ENCODE measurements at regions not wholly inside any gene's neighbourhood (a gene's known extent, or its start where the extent isn't known, plus 50 kb on each side); places are given as distances from the start of the nearest gene placed in this dataset.

GRCh38 chr5:57665146-57665936, 182.7 kb upstream of the ACTBL2 start:
- H3K4me2 ChIP-seq (ENCODE audit: low read depth, low read length), result no peak overlapping the region
- no peak for TF ChIP-seq EZH2phosphoT487 (IDR thresholded peaks at IDR 0.05; ENCODE audit: low read length)
- TF ChIP-seq EZH2 (optimal IDR thresholded peaks at IDR 0.05; ENCODE audit: low read depth, low read length), result no peak
- no peak for TF ChIP-seq CTCF (IDR thresholded peaks at IDR 0.05; ENCODE audit: low read length)
- H3K4me1 ChIP-seq (ENCODE audit: low read length), result no peaks in the 10 kb centered on the region
- no peaks in the 10 kb centered on the region for H3K79me2 ChIP-seq (ENCODE audit: low read length)
- H3K36me3 ChIP-seq (replicated peaks; ENCODE audit: insufficient read depth, low read length), result no peaks in the 10 kb centered on the region
- H3K9me2 ChIP-seq (replicated peaks; ENCODE audit: insufficient read depth, low read length), result no peaks in the 10 kb centered on the region
- H2AFZ ChIP-seq (ENCODE audit: low read length), result no peak overlapping the region
- DNase-seq, result no peak
- no peaks in the 10 kb centered on the region for H3F3A ChIP-seq (ENCODE audit: insufficient read depth, low read length)
- no peaks in the 10 kb centered on the region for H3K27me3 ChIP-seq (replicated peaks; ENCODE audit: insufficient read depth, low read length)
- H4K20me1 ChIP-seq (ENCODE audit: insufficient read depth, low read length), result no peaks in the 10 kb centered on the region
- no peak overlapping the region for H3K4me3 ChIP-seq (ENCODE audit: low read length)
- H3K27ac ChIP-seq (ENCODE audit: low read length), result no peak overlapping the region
- no peaks in the 10 kb centered on the region for H3K9me3 ChIP-seq (replicated peaks; ENCODE audit: insufficient read depth, low read length)
- no peak overlapping the region for H3K9ac ChIP-seq (ENCODE audit: low read length)

- Histone ChIP-seq H3K4me1 (ENCODE audit: low read length) (no peaks in the 10 kb centered on the region), H4K20me1 (ENCODE audit: insufficient read depth, low read length) (no peaks in the 10 kb centered on the region), H3K4me3 (ENCODE audit: low read length) (no peak overlapping the region), H3K4me2 (ENCODE audit: low read depth, low read length) (no peak overlapping the region), H3F3A (ENCODE audit: insufficient read depth, low read length) (no peaks in the 10 kb centered on the region), H3K9me2 (replicated peaks; ENCODE audit: insufficient read depth, low read length) (no peaks in the 10 kb centered on the region), H3K9me3 (replicated peaks; ENCODE audit: insufficient read depth, low read length) (no peaks in the 10 kb centered on the region), H3K79me2 (ENCODE audit: low read length) (no peaks in the 10 kb centered on the region), H3K36me3 (replicated peaks; ENCODE audit: insufficient read depth, low read length) (no peaks in the 10 kb centered on the region), H3K27me3 (replicated peaks; ENCODE audit: insufficient read depth, low read length) (no peaks in the 10 kb centered on the region), H3K9ac (ENCODE audit: low read length) (no peak overlapping the region), H2AFZ (ENCODE audit: low read length) (no peak overlapping the region), H3K27ac (ENCODE audit: low read length) (no peak overlapping the region)
- no peak for DNase-seq
- no peak for TF ChIP-seq CTCF (IDR thresholded peaks at IDR 0.05; ENCODE audit: low read length)
- no peak for TF ChIP-seq EZH2phosphoT487 (IDR thresholded peaks at IDR 0.05; ENCODE audit: low read length)
- no peak for TF ChIP-seq EZH2 (optimal IDR thresholded peaks at IDR 0.05; ENCODE audit: low read depth, low read length)
These were observed 182.1 kb upstream of the ACTBL2 start for GRCh38 chr5:57664700-57665099.

- DNase-seq, result no peak
- Histone ChIP-seq H3K4me1 (ENCODE audit: low read length) (no peaks in the 10 kb centered on the region), H3K79me2 (ENCODE audit: low read length) (no peaks in the 10 kb centered on the region), H3K9me2 (replicated peaks; ENCODE audit: insufficient read depth, low read length) (no peaks in the 10 kb centered on the region), H3K9ac (ENCODE audit: low read length) (no peak overlapping the region), H3K27ac (ENCODE audit: low read length) (no peak overlapping the region), H3K27me3 (replicated peaks; ENCODE audit: insufficient read depth, low read length) (no peaks in the 10 kb centered on the region), H3K36me3 (replicated peaks; ENCODE audit: insufficient read depth, low read length) (no peaks in the 10 kb centered on the region), H3K4me2 (ENCODE audit: low read depth, low read length) (no peak overlapping the region), H4K20me1 (ENCODE audit: insufficient read depth, low read length) (no peaks in the 10 kb centered on the region), H3K4me3 (ENCODE audit: low read length) (no peak overlapping the region), H2AFZ (ENCODE audit: low read length) (no peak overlapping the region), H3F3A (ENCODE audit: insufficient read depth, low read length) (no peaks in the 10 kb centered on the region), H3K9me3 (replicated peaks; ENCODE audit: insufficient read depth, low read length) (no peaks in the 10 kb centered on the region)
- no peak for TF ChIP-seq EZH2phosphoT487 (IDR thresholded peaks at IDR 0.05; ENCODE audit: low read length)
- no peak for TF ChIP-seq CTCF (IDR thresholded peaks at IDR 0.05; ENCODE audit: low read length)
- TF ChIP-seq EZH2 (optimal IDR thresholded peaks at IDR 0.05; ENCODE audit: low read depth, low read length), result no peak
These were observed 180.9 kb upstream of the ACTBL2 start for GRCh38 chr5:57663466-57663865.

Data from MM.1S (cell line).